ENCODE measurements at regions not wholly inside any gene's neighbourhood (a gene's known extent, or its start where the extent isn't known, plus 50 kb on each side); places are given as distances from the start of the nearest gene placed in this dataset.

DNA sequence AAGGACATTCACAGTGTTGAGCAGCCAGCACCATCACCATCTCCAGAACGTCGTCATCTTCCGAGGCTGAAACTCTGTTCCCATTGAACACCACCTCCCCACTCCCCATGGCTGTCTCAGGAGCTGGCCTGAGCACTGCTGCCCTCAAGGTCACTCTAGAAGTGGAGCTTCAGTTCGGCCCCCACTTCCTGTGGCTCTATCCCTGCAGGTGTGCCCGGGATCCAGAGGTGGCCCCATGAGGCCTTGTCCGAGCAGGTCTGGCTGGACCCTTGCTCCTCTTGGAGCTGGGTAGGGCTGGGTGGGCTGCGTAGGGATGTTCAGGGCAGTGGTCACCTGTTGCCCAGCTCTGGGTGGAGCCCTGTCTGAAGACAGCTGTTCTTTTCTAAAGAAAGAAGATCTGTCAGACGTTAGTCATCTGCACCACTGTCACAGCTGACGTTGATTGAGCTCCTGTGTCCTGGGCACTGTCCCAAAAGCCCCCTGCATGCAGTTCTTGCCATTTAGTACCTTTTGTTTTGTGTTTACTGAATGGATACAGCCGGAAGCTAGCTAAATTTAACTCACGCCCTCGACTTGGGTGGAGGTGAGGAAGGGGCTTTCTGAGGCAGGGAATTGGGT lies 75.5 kb upstream of the CLDN5 start:
- TF ChIP-seq CTCF (IDR thresholded peaks at IDR 0.05; ENCODE audit: low read depth, low read length) (no peak), EZH2phosphoT487 (IDR thresholded peaks at IDR 0.05; ENCODE audit: low read depth) (no peak)
